H9 (cell line): ENCODE measurements at regions not wholly inside any gene's neighbourhood (a gene's known extent, or its start where the extent isn't known, plus 50 kb on each side); places are given as distances from the start of the nearest gene placed in this dataset.

ENCODE experiments used
- DNase-seq: peaks from one replicate; pipeline ENCODE4 v3.0.0-alpha.2; 2017
- H2AFZ ChIP-seq: one replicate; pipeline ENCODE4 v1.6.1; 2013; ENCODE audit warnings: mild to moderate bottlenecking, low read length, control low read depth, moderate library complexity
- H2AK5ac ChIP-seq: 2 replicates; pipeline ENCODE4 v1.6.1; 2013; ENCODE audit warnings: low read length, control low read depth, mixed read lengths; ENCODE audit not compliant: insufficient read length
- H2BK120ac ChIP-seq: one replicate; pipeline ENCODE4 v1.6.1; 2013; ENCODE audit warnings: low read depth, mild to moderate bottlenecking, low read length, control low read depth, inconsistent platforms; ENCODE audit not compliant: poor library complexity, severe bottlenecking
- H2BK12ac ChIP-seq: 2 replicates; pipeline ENCODE4 v1.6.1; 2013; ENCODE audit warnings: low read length, control low read depth, mixed read lengths, low read depth; ENCODE audit not compliant: insufficient read length
- H2BK15ac ChIP-seq: 2 replicates; pipeline ENCODE4 v1.6.1; 2013; ENCODE audit warnings: low read depth, low read length, control low read depth
- H2BK20ac ChIP-seq: one replicate; pipeline ENCODE4 v1.6.1; 2013; ENCODE audit warnings: low read depth, mild to moderate bottlenecking, low read length, control low read depth, inconsistent platforms; ENCODE audit not compliant: poor library complexity, severe bottlenecking
- H2BK5ac ChIP-seq: 2 replicates; pipeline ENCODE4 v1.6.1; 2013; ENCODE audit warnings: low read length, control low read depth, mixed read lengths; ENCODE audit not compliant: insufficient read length
- H3K14ac ChIP-seq: 2 replicates; pipeline ENCODE4 v1.6.1; 2013; ENCODE audit warnings: low read length, control low read depth; ENCODE audit not compliant: insufficient read depth
- H3K18ac ChIP-seq: 2 replicates; pipeline ENCODE4 v1.6.1; 2013; ENCODE audit warnings: low read depth, mild to moderate bottlenecking, mixed read lengths, low read length, control low read depth; ENCODE audit not compliant: insufficient read length
- H3K23ac ChIP-seq: 2 replicates; pipeline ENCODE4 v1.6.1; 2013; ENCODE audit warnings: low read length, control low read depth, mixed read lengths, low read depth; ENCODE audit not compliant: insufficient read length
- H3K23me2 ChIP-seq: 2 replicates; pipeline ENCODE4 v1.6.1; 2013; ENCODE audit warnings: low read depth, mild to moderate bottlenecking, mixed read lengths, low read length, control low read depth; ENCODE audit not compliant: insufficient read length, poor library complexity, severe bottlenecking
- H3K27ac ChIP-seq: 2 replicates; pipeline ENCODE4 v1.5.1; 2013; ENCODE audit warnings: low read length, control low read depth, mixed read lengths, low read depth; ENCODE audit not compliant: insufficient read length
- H3K27me3 ChIP-seq: 2 replicates; pipeline ENCODE4 v1.6.1; 2013; ENCODE audit warnings: low read length, control low read depth, inconsistent platforms; ENCODE audit not compliant: insufficient read depth
- H3K4ac ChIP-seq: 2 replicates; pipeline ENCODE4 v1.6.1; 2013; ENCODE audit warnings: low read depth, mild to moderate bottlenecking, control low read depth, inconsistent platforms, low read length, moderate library complexity
- H3K4me1 ChIP-seq: 2 replicates; pipeline ENCODE4 v1.6.1; 2013; ENCODE audit warnings: low read length, control low read depth, inconsistent platforms; ENCODE audit not compliant: insufficient read depth
- H3K4me2 ChIP-seq: 2 replicates; pipeline ENCODE4 v1.6.1; 2013; ENCODE audit warnings: low read length, control low read depth, mixed read lengths; ENCODE audit not compliant: insufficient read length, insufficient read depth
- H3K56ac ChIP-seq: 2 replicates; pipeline ENCODE4 v1.6.1; 2013; ENCODE audit warnings: low read depth, mild to moderate bottlenecking, mixed read lengths, low read length, control low read depth; ENCODE audit not compliant: insufficient read length
- H3K79me1 ChIP-seq: 2 replicates; pipeline ENCODE4 v1.6.1; 2013; ENCODE audit warnings: low read depth, mild to moderate bottlenecking, moderate library complexity, low read length, control low read depth, inconsistent platforms; ENCODE audit not compliant: insufficient read depth, poor library complexity, severe bottlenecking
- H3K79me2 ChIP-seq: 2 replicates; pipeline ENCODE4 v1.6.1; 2013; ENCODE audit warnings: low read length, control low read depth, inconsistent platforms; ENCODE audit not compliant: insufficient read depth
- H3K9ac ChIP-seq: 2 replicates; pipeline ENCODE4 v1.6.1; 2013; ENCODE audit warnings: low read length, control low read depth, mixed read lengths; ENCODE audit not compliant: insufficient read length; ENCODE audit errors: extremely low read depth
- H3K9me3 ChIP-seq: one replicate; pipeline ENCODE4 v1.6.1; 2013; ENCODE audit warnings: low read depth, low read length, inconsistent platforms; ENCODE audit not compliant: control insufficient read depth
- H3T11ph ChIP-seq: one replicate; pipeline ENCODE4 v1.6.1; 2013; ENCODE audit warnings: mild to moderate bottlenecking, low read length, control low read depth, inconsistent platforms
- H4K20me1 ChIP-seq: one replicate; pipeline ENCODE4 v1.6.1; 2013; ENCODE audit not compliant: control insufficient read depth, insufficient read length, insufficient read depth
- H4K5ac ChIP-seq: 2 replicates; pipeline ENCODE4 v1.6.1; 2013; ENCODE audit warnings: low read depth, mild to moderate bottlenecking, mixed read lengths, low read length, control low read depth; ENCODE audit not compliant: insufficient read length
- H4K8ac ChIP-seq: replicated peaks from 2 replicates; pipeline ENCODE4 v1.6.1; 2013; ENCODE audit warnings: low read length, control low read depth, mixed read lengths, low read depth; ENCODE audit not compliant: insufficient read length
- H4K91ac ChIP-seq: 2 replicates; pipeline ENCODE4 v1.6.1; 2013; ENCODE audit warnings: low read depth, mild to moderate bottlenecking, moderate library complexity, mixed read lengths, low read length, control low read depth; ENCODE audit not compliant: insufficient read length
- H3K27ac Mint-ChIP-seq, 3 experiments: 2 replicates in 2 of 3; 3 replicates in 1 of 3; pipeline ENCODE4 v1.8.0; 2020 to 2021; ENCODE audit warnings: mixed read lengths in 3 of 3, mild to moderate bottlenecking in 1 of 3, moderate library complexity in 1 of 3
- H3K27me3 Mint-ChIP-seq: 2 replicates; pipeline ENCODE4 v1.8.0; 2021; ENCODE audit warnings: low read depth, mild to moderate bottlenecking, moderate library complexity, mixed read lengths
- H3K36me3 Mint-ChIP-seq, 3 experiments: 2 replicates in 2 of 3; 3 replicates in 1 of 3; pipeline ENCODE4 v1.8.0; 2020 to 2021; ENCODE audit warnings: low read depth in 3 of 3, mixed read lengths in 3 of 3; ENCODE audit not compliant: insufficient read depth in 1 of 3
- H3K4me1 Mint-ChIP-seq, 2 experiments: 2 replicates each; pipeline ENCODE4 v1.8.0; 2020; ENCODE audit warnings: mixed read lengths in 2 of 2
- H3K4me3 Mint-ChIP-seq, 2 experiments: 2 replicates in 1 of 2; 3 replicates in 1 of 2; pipeline ENCODE4 v1.8.0; 2020 to 2021; ENCODE audit warnings: mild to moderate bottlenecking in 2 of 2, mixed read lengths in 2 of 2, moderate library complexity in 1 of 2
- H3K9me3 Mint-ChIP-seq, 2 experiments: 2 replicates in 1 of 2; 3 replicates in 1 of 2; pipeline ENCODE4 v1.8.0; 2020; ENCODE audit warnings: mild to moderate bottlenecking in 2 of 2, mixed read lengths in 2 of 2, moderate library complexity in 1 of 2
- CTCF ChIP-seq: fragments of 200-600 bp; sonication (generic); conservative IDR thresholded peaks from 3 replicates; pipeline ENCODE4 v1.8.0; 2021; ENCODE audit warnings: antibody characterized with exemption, mild to moderate bottlenecking
- WGBS: extraction: QIAGEN DNeasy Blood & Tissue Kit; methylation state at CpG from one replicate; pipeline ENCODE4 v1.1.7; 2013; ENCODE audit warnings: missing lambda C conversion rate, low lambda C conversion rate, mixed read lengths; ENCODE audit not compliant: insufficient read length; ENCODE audit errors: extremely low coverage; 5-methylcytosine and 5-hydroxymethylcytosine counted together

- H3K27ac Mint-ChIP-seq: no peak overlapping the region
- Histone ChIP-seq H3K9ac (no peak overlapping the region), H3K27ac (no peak overlapping the region), H3T11ph (no peak overlapping the region), H2AK5ac (no peak overlapping the region), H2AFZ (no peak overlapping the region), H3K23ac (no peak overlapping the region), H3K14ac (no peak overlapping the region), H3K9me3 (no peaks in the 10 kb centered on the region), H4K5ac (no peak overlapping the region), H4K20me1 (no peaks in the 10 kb centered on the region), H3K79me1 (no peaks in the 10 kb centered on the region), H2BK20ac (no peak overlapping the region), H3K79me2 (no peaks in the 10 kb centered on the region), H2BK15ac (no peak overlapping the region), H3K18ac (no peak overlapping the region), H3K27me3 (no peaks in the 10 kb centered on the region), H3K4me1 (no peaks in the 10 kb centered on the region), H4K91ac (no peak overlapping the region), H3K23me2 (no peaks in the 10 kb centered on the region), H2BK5ac (no peak overlapping the region), H3K4ac (no peak overlapping the region), H2BK12ac (no peak overlapping the region), H3K56ac (no peak overlapping the region), H3K4me2 (no peak overlapping the region), H2BK120ac (no peak overlapping the region), H4K8ac (no peak overlapping the region)
- no peaks in the 10 kb centered on the region for H3K36me3 Mint-ChIP-seq
- peaks cover 3 to 4% of the 10 kb centered on the region in 2 experiments; a peak in 3 of 5 replicates for H3K9me3 Mint-ChIP-seq
- no peak for TF ChIP-seq CTCF
- WGBS: no CpG with 5 or more reads among the region's 2 CpGs
- H3K4me1 Mint-ChIP-seq: peaks cover 0 to 3% of the 10 kb centered on the region in 2 experiments; a peak in 1 of 4 replicates
- no peak for DNase-seq
- H3K27me3 Mint-ChIP-seq: no peaks in the 10 kb centered on the region; the same call in 1 of the 2 replicates
- no peak overlapping the region for H3K4me3 Mint-ChIP-seq
These were observed 692.7 kb downstream of the NTRK3 start for GRCh38 chr15:87563869-87564268.
